Nephron progenitor cell (in vitro differentiated cells): ENCODE measurements at regions not wholly inside any gene's neighbourhood (a gene's known extent, or its start where the extent isn't known, plus 50 kb on each side); places are given as distances from the start of the nearest gene placed in this dataset.

Experiments
- DNase-seq: peaks from one replicate; pipeline ENCODE4 v3.0.0; 2021
- H3K27ac Mint-ChIP-seq: 2 replicates; pipeline ENCODE4 v1.8.0; 2021; ENCODE audit warnings: mild to moderate bottlenecking, moderate library complexity, mixed read lengths
- H3K27me3 Mint-ChIP-seq: 2 replicates; pipeline ENCODE4 v1.8.0; 2021; ENCODE audit warnings: mild to moderate bottlenecking, low read depth, mixed read lengths; ENCODE audit not compliant: poor library complexity
- H3K36me3 Mint-ChIP-seq: 2 replicates; pipeline ENCODE4 v1.8.0; 2021; ENCODE audit warnings: low read depth, mixed read lengths
- H3K4me1 Mint-ChIP-seq: 2 replicates; pipeline ENCODE4 v1.8.0; 2021; ENCODE audit warnings: mixed read lengths
- H3K4me3 Mint-ChIP-seq: 2 replicates; pipeline ENCODE4 v1.8.0; 2021; ENCODE audit warnings: mild to moderate bottlenecking, moderate library complexity, mixed read lengths
- H3K9me3 Mint-ChIP-seq: 2 replicates; pipeline ENCODE4 v1.8.0; 2021; ENCODE audit warnings: mild to moderate bottlenecking, moderate library complexity, mixed read lengths
- CTCF ChIP-seq: fragments of 200-600 bp; sonication (generic); IDR thresholded peaks from 2 replicates; pipeline ENCODE4 v1.5.0; 2021; ENCODE audit warnings: antibody characterized with exemption

GRCh38 chr1:82483146-82483545 is 682.4 kb downstream of the ADGRL2 start:
- no peak for TF ChIP-seq CTCF
- no peaks in the 10 kb centered on the region for H3K27me3 Mint-ChIP-seq
- H3K9me3 Mint-ChIP-seq: no peaks in the 10 kb centered on the region
- no peaks in the 10 kb centered on the region for H3K36me3 Mint-ChIP-seq
- peaks cover 41% of the 10 kb centered on the region for H3K4me1 Mint-ChIP-seq
- H3K4me3 Mint-ChIP-seq: no peak overlapping the region
- DNase-seq: no peak
- H3K27ac Mint-ChIP-seq: no peak overlapping the region

GRCh38 chr1:82478916-82479315 is 678.2 kb downstream of the ADGRL2 start:
- no peak overlapping the region for H3K4me3 Mint-ChIP-seq

GRCh38 chr1:82472489-82473131 is 671.9 kb downstream of the ADGRL2 start:
- TF ChIP-seq CTCF: no peak
- DNase-seq: no peak
- peaks cover 12% of the 10 kb centered on the region for H3K36me3 Mint-ChIP-seq
- peaks cover 11% of the 10 kb centered on the region for H3K9me3 Mint-ChIP-seq
- H3K27me3 Mint-ChIP-seq: peaks cover 3% of the 10 kb centered on the region
- H3K27ac Mint-ChIP-seq: no peak overlapping the region
- no peak overlapping the region for H3K4me3 Mint-ChIP-seq
- peaks cover 13% of the 10 kb centered on the region for H3K4me1 Mint-ChIP-seq

More at GRCh38 chr1:82478916-82479315, 678.2 kb downstream of the ADGRL2 start:
- H3K36me3 Mint-ChIP-seq: peaks cover 12% of the 10 kb centered on the region
- H3K27me3 Mint-ChIP-seq: no peaks in the 10 kb centered on the region
- H3K9me3 Mint-ChIP-seq: peaks cover 11% of the 10 kb centered on the region
- no peak overlapping the region for H3K27ac Mint-ChIP-seq
- no peak for TF ChIP-seq CTCF
- no peak for DNase-seq
- H3K4me1 Mint-ChIP-seq: peaks cover 21% of the 10 kb centered on the region

GRCh38 chr1:82466891-82467290 is 666.2 kb downstream of the ADGRL2 start:
- no peak for DNase-seq
- peaks cover 3% of the 10 kb centered on the region for H3K27me3 Mint-ChIP-seq
- H3K4me1 Mint-ChIP-seq: peaks cover 44% of the 10 kb centered on the region

GRCh38 chr1:82466416-82466815 is 665.7 kb downstream of the ADGRL2 start:
- no peaks in the 10 kb centered on the region for H3K9me3 Mint-ChIP-seq

More at GRCh38 chr1:82466891-82467290, 666.2 kb downstream of the ADGRL2 start:
- no peak for TF ChIP-seq CTCF
- Mint-ChIP-seq H3K9me3 (no peaks in the 10 kb centered on the region), H3K4me3 (no peak overlapping the region), H3K27ac (no peak overlapping the region), H3K36me3 (no peaks in the 10 kb centered on the region)

More at GRCh38 chr1:82466416-82466815, 665.7 kb downstream of the ADGRL2 start:
- peaks cover 3% of the 10 kb centered on the region for H3K27me3 Mint-ChIP-seq
- peaks cover 49% of the 10 kb centered on the region for H3K4me1 Mint-ChIP-seq
- no peak for TF ChIP-seq CTCF
- H3K36me3 Mint-ChIP-seq: no peaks in the 10 kb centered on the region
- DNase-seq: no peak
- no peak overlapping the region for H3K27ac Mint-ChIP-seq
- no peak overlapping the region for H3K4me3 Mint-ChIP-seq
